GM21528 (cell line): ENCODE measurements at regions not wholly inside any gene's neighbourhood (a gene's known extent, or its start where the extent isn't known, plus 50 kb on each side); places are given as distances from the start of the nearest gene placed in this dataset.
"Not testable (repeated sequence)": the region's sequence is repeated elsewhere in the genome, so short reads cannot be mapped to it uniquely, and the experiment has no call there.

Experiments used
- ATAC-seq: cut with Tn5 transposase; IDR thresholded peaks from one replicate; pipeline ENCODE4 v1.9.1; 2021; ENCODE audit warnings: mild to moderate bottlenecking, moderate library complexity; ENCODE audit not compliant: unreplicated experiment, low FRiP score

- not testable (repeated sequence) for ATAC-seq
Observed at GRCh38 chr1:222470252-222470805, 77.6 kb downstream of the HHIPL2 start.

- no peak for ATAC-seq
Observed at GRCh38 chr1:222466150-222466865, 81.6 kb downstream of the HHIPL2 start.

- peak; percentile 91 for ATAC-seq
Observed at GRCh38 chr1:222465211-222466041, 82.5 kb downstream of the HHIPL2 start.

GRCh38 chr1:222464841-222465210 lies 83.1 kb downstream of the HHIPL2 start:
- ATAC-seq, result peak; percentile 29

- no peak for ATAC-seq
Observed at GRCh38 chr1:222463059-222463730, 84.7 kb downstream of the HHIPL2 start.

GRCh38 chr1:222462601-222463000 lies 85.3 kb downstream of the HHIPL2 start:
- no peak for ATAC-seq

- ATAC-seq, result no peak
Observed at GRCh38 chr1:222461941-222462340, 86.0 kb downstream of the HHIPL2 start.

GRCh38 chr1:222459652-222460051 lies 88.3 kb downstream of the HHIPL2 start:
- no peak for ATAC-seq

- no peak for ATAC-seq
Observed at GRCh38 chr1:222457513-222457912, 90.4 kb downstream of the HHIPL2 start.

- no peak for ATAC-seq
Observed at GRCh38 chr1:222457084-222457483, 90.8 kb downstream of the HHIPL2 start.

- peak; percentile 99 for ATAC-seq
Observed at GRCh38 chr1:222455188-222455879, 92.6 kb downstream of the HHIPL2 start.

- no peak for ATAC-seq
Observed at GRCh38 chr1:222454782-222455181, 93.1 kb downstream of the HHIPL2 start.

- no peak for ATAC-seq
Observed at GRCh38 chr1:222454186-222454585, 93.7 kb downstream of the HHIPL2 start.

GRCh38 chr1:222452031-222452430 lies 95.9 kb downstream of the HHIPL2 start:
- ATAC-seq, result no peak

GRCh38 chr1:222443566-222443965 lies 104.3 kb downstream of the HHIPL2 start:
- ATAC-seq, result no peak

- no peak for ATAC-seq
Observed at GRCh38 chr1:222441066-222441465, 106.8 kb downstream of the HHIPL2 start.

- ATAC-seq, result no peak
Observed at GRCh38 chr1:222424826-222425225, 123.1 kb downstream of the HHIPL2 start.

- no peak for ATAC-seq
Observed at GRCh38 chr1:222421380-222421779, 126.5 kb downstream of the HHIPL2 start.

- no peak for ATAC-seq
Observed at GRCh38 chr1:222420633-222421032, 127.3 kb downstream of the HHIPL2 start.

GRCh38 chr1:222418654-222419053 lies 129.2 kb downstream of the HHIPL2 start:
- no peak for ATAC-seq
